Loucy (cell line): ENCODE measurements at regions not wholly inside any gene's neighbourhood (a gene's known extent, or its start where the extent isn't known, plus 50 kb on each side); places are given as distances from the start of the nearest gene placed in this dataset.

Source experiments
- H2AFZ ChIP-seq: fragments of 200-600 bp; sonication (generic); 2 replicates; pipeline ENCODE4 v1.6.0; 2016; ENCODE audit warnings: antibody characterized with exemption, mild to moderate bottlenecking, low read length, moderate library complexity
- H3F3A ChIP-seq: fragments of 200-600 bp; 2 replicates; pipeline ENCODE4 v1.6.0; 2016; ENCODE audit warnings: antibody characterized with exemption, low read depth, mild to moderate bottlenecking
- H3K27me3 ChIP-seq: fragments of 200-600 bp; sonication (generic); 2 replicates; pipeline ENCODE4 v1.6.1; 2014; ENCODE audit warnings: low read length, mild to moderate bottlenecking; ENCODE audit not compliant: insufficient read depth, poor library complexity, severe bottlenecking
- H3K36me3 ChIP-seq: fragments of 200-600 bp; sonication (generic); 2 replicates; pipeline ENCODE4 v1.6.1; 2016; ENCODE audit warnings: low read length; ENCODE audit not compliant: insufficient read depth
- H3K4me1 ChIP-seq: fragments of 200-600 bp; sonication (generic); 2 replicates; pipeline ENCODE4 v1.5.1; 2014; ENCODE audit warnings: low read length, mild to moderate bottlenecking; ENCODE audit not compliant: insufficient read depth, poor library complexity, severe bottlenecking
- H3K4me2 ChIP-seq: fragments of 200-600 bp; sonication (generic); 2 replicates; pipeline ENCODE4 v1.6.0; 2014; ENCODE audit warnings: antibody characterized with exemption, low read length, low read depth, mild to moderate bottlenecking; ENCODE audit not compliant: poor library complexity, severe bottlenecking
- H3K4me3 ChIP-seq: fragments of 200-600 bp; sonication (generic); 2 replicates; pipeline ENCODE4 v1.5.1; 2014; ENCODE audit warnings: low read length, mild to moderate bottlenecking, mixed read lengths; ENCODE audit not compliant: poor library complexity, severe bottlenecking
- H3K79me2 ChIP-seq: fragments of 200-600 bp; sonication (generic); 2 replicates; pipeline ENCODE4 v1.6.1; 2014; ENCODE audit warnings: low read length; ENCODE audit not compliant: insufficient read depth
- H3K9ac ChIP-seq: fragments of 200-600 bp; sonication (generic); 2 replicates; pipeline ENCODE4 v1.6.0; 2014; ENCODE audit warnings: mild to moderate bottlenecking, low read depth, low read length, moderate library complexity; ENCODE audit not compliant: poor library complexity, severe bottlenecking
- H3K9me2 ChIP-seq: fragments of 200-600 bp; sonication (generic); replicated peaks from 2 replicates; pipeline ENCODE4 v1.6.1; 2016; ENCODE audit warnings: low read depth, low read length, mixed read lengths
- H3K9me3 ChIP-seq: fragments of 200-600 bp; sonication (generic); 2 replicates; pipeline ENCODE4 v1.6.1; 2014; ENCODE audit warnings: mild to moderate bottlenecking, antibody characterized with exemption, low read length, low read depth; ENCODE audit not compliant: insufficient read depth
- H4K20me1 ChIP-seq: fragments of 200-600 bp; sonication (generic); 2 replicates; pipeline ENCODE4 v1.6.0; 2014; ENCODE audit warnings: antibody characterized with exemption, low read length, mild to moderate bottlenecking; ENCODE audit not compliant: insufficient read depth, poor library complexity, severe bottlenecking
- CTCF ChIP-seq: fragments of 200-600 bp; sonication (generic); conservative IDR thresholded peaks from 2 replicates; pipeline ENCODE4 v1.5.1; 2014; ENCODE audit warnings: mild to moderate bottlenecking, antibody characterized with exemption, low read length
- EZH2phosphoT487 ChIP-seq: fragments of 200-600 bp; IDR thresholded peaks from 2 replicates; pipeline ENCODE4 v1.6.1; 2018; ENCODE audit warnings: antibody characterized with exemption, mild to moderate bottlenecking, moderate library complexity, borderline replicate concordance

- Histone ChIP-seq H3K79me2 (no peaks in the 10 kb centered on the region), H3F3A (no peaks in the 10 kb centered on the region), H3K9me2 (no peaks in the 10 kb centered on the region), H3K4me3 (no peak overlapping the region), H3K36me3 (no peaks in the 10 kb centered on the region), H3K27me3 (no peaks in the 10 kb centered on the region), H3K9me3 (no peaks in the 10 kb centered on the region), H2AFZ (no peak overlapping the region), H3K9ac (no peak overlapping the region), H3K4me1 (no peaks in the 10 kb centered on the region), H4K20me1 (no peaks in the 10 kb centered on the region), H3K4me2 (no peak overlapping the region)
- no peak for TF ChIP-seq CTCF
- TF ChIP-seq EZH2phosphoT487 = no peak
These were observed 96.9 kb upstream of the OXGR1 start for GRCh38 chr13:97091196-97091595.

GRCh38 chr13:97100821-97101220, 106.5 kb upstream of the OXGR1 start:
- H3K9ac ChIP-seq = no peak overlapping the region
- H3K4me3 ChIP-seq = no peak overlapping the region
- TF ChIP-seq CTCF (no peak), EZH2phosphoT487 (no peak)
- peaks cover 3% of the 10 kb centered on the region; the same call in 1 of the 2 replicates for H3K9me3 ChIP-seq
- H3K79me2 ChIP-seq = no peaks in the 10 kb centered on the region
- no peaks in the 10 kb centered on the region for H3F3A ChIP-seq
- H3K4me1 ChIP-seq = no peaks in the 10 kb centered on the region
- no peaks in the 10 kb centered on the region for H3K36me3 ChIP-seq
- H4K20me1 ChIP-seq = no peaks in the 10 kb centered on the region
- H2AFZ ChIP-seq = no peak overlapping the region
- no peaks in the 10 kb centered on the region for H3K9me2 ChIP-seq
- no peaks in the 10 kb centered on the region for H3K27me3 ChIP-seq
- no peak overlapping the region for H3K4me2 ChIP-seq

GRCh38 chr13:97101912-97102708, 107.8 kb upstream of the OXGR1 start:
- Histone ChIP-seq H3K9me2 (no peaks in the 10 kb centered on the region), H3K4me2 (no peak overlapping the region), H3K4me1 (no peaks in the 10 kb centered on the region), H3K9me3 (peaks cover 3% of the 10 kb centered on the region; the same call in 1 of the 2 replicates), H3K9ac (no peak overlapping the region), H3K36me3 (no peaks in the 10 kb centered on the region), H3F3A (no peaks in the 10 kb centered on the region), H4K20me1 (no peaks in the 10 kb centered on the region), H3K79me2 (no peaks in the 10 kb centered on the region), H2AFZ (no peak overlapping the region), H3K27me3 (no peaks in the 10 kb centered on the region), H3K4me3 (no peak overlapping the region)
- TF ChIP-seq CTCF = no peak
- TF ChIP-seq EZH2phosphoT487 = no peak
